PFSK-1 (cell line): ENCODE measurements at regions not wholly inside any gene's neighbourhood (a gene's known extent, or its start where the extent isn't known, plus 50 kb on each side); places are given as distances from the start of the nearest gene placed in this dataset.

Experiments
- POLR2AphosphoS5 ChIP-seq: IDR thresholded peaks from 2 replicates; pipeline ENCODE4 v1.6.1; 2012; ENCODE audit warnings: low read depth, mild to moderate bottlenecking, control low read depth, low read length, moderate library complexity
- REST ChIP-seq, 2 experiments: IDR thresholded peaks; 2 replicates each; pipeline versions ENCODE4 v1.6.1 to v1.8.0; 2011 to 2012; ENCODE audit warnings: low read depth in 2 of 2, low read length in 2 of 2, control low read depth in 1 of 2, inconsistent platforms in 1 of 2, mild to moderate bottlenecking in 1 of 2, moderate library complexity in 1 of 2; ENCODE audit not compliant: insufficient read depth in 1 of 2

GRCh38 chrX:40366661-40367060 is 214.1 kb upstream of the ATP6AP2 start:
- TF ChIP-seq POLR2AphosphoS5, result no peak
- no peak for TF ChIP-seq REST (IDR thresholded peaks at IDR 0.05; ENCODE audit: insufficient read depth in 1 of 2, low read depth in 2 of 2, low read length in 2 of 2)
